Liver (tissue), 3 donors: ENCODE measurements at regions not wholly inside any gene's neighbourhood (a gene's known extent, or its start where the extent isn't known, plus 50 kb on each side); places are given as distances from the start of the nearest gene placed in this dataset.

Experiments
- CTCF ChIP-seq: fragments of 150-350 bp; IDR thresholded peaks from 2 replicates; pipeline ENCODE4 v1.5.1; 2017; ENCODE audit warnings: improper control_type of control experiment, low read depth, low read length; ENCODE audit not compliant: missing input control
- GABPA ChIP-seq, 2 donors: IDR thresholded peaks in 1 of 2; conservative IDR thresholded peaks in 1 of 2; 2 replicates each; pipeline ENCODE4 v1.6.1; 2016; ENCODE audit warnings: antibody characterized with exemption in 2 of 2, mild to moderate bottlenecking in 1 of 2, moderate library complexity in 1 of 2
- donor health status: healthy.
- donor health status: healthy.

GRCh38 chrX:26606971-26607370 lies 391.0 kb downstream of the MAGEB5 start:
- TF ChIP-seq CTCF = no peak
- TF ChIP-seq GABPA (IDR thresholded peaks at IDR 0.05 in 1 of 2, conservative IDR thresholded peaks at IDR 0.05 in 1 of 2) = no peak
